ENCODE measurements at regions not wholly inside any gene's neighbourhood (a gene's known extent, or its start where the extent isn't known, plus 50 kb on each side); places are given as distances from the start of the nearest gene placed in this dataset.

DNA sequence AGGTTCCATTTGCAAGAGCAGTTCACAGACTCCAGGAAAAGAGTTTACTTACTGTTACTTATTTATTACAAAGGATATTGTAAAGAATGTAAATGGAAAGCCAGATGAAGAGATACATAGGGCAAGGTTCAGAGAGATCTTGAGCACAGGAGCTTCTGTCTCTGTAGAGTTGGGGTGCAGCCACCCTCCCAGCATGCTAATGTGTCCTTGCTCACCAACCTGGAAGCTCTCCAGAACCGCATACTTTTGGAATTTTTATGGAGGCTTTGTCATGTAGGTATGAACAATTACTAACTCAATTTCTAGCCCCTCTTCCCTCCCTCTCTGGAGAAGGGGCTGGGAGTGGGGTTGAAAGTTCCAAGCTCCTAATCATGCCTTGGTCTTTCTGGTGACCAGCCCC lies 857.2 kb downstream of the RPA4 start:
- Mint-ChIP-seq H3K9me3 (no peaks in the 10 kb centered on the region), H3K36me3 (ENCODE audit: low read depth) (no peaks in the 10 kb centered on the region), H3K4me3 (no peak overlapping the region), H3K27me3 (no peaks in the 10 kb centered on the region), H3K4me1 (no peaks in the 10 kb centered on the region), H3K27ac (no peak overlapping the region)
- ATAC-seq (no peak), DNase-seq (no peak)

DNA sequence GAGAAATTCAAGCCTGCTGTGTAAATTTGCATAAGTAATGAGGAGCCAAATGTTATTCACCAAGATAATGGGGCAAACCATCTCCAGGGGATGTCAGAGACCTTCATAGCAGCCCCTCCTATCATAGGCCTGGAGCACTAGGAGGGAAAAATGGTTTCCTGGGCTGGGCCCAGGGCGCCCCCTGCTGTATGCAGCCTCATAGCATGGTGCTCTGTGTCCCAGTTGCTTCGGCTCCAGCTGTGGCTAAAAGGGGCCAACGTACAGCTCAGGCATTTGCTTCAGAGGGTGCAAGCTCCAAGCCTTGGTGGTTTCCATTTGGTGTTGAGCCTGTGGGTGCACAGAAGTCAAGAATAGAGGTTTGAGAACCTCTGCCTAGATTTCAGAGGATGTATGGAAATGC lies 859.3 kb downstream of the RPA4 start:
- ATAC-seq (no peak), DNase-seq (peak; percentile 15)
- Mint-ChIP-seq H3K9me3 (no peaks in the 10 kb centered on the region), H3K36me3 (ENCODE audit: low read depth) (no peaks in the 10 kb centered on the region), H3K27me3 (no peaks in the 10 kb centered on the region), H3K27ac (no peak overlapping the region), H3K4me1 (no peaks in the 10 kb centered on the region), H3K4me3 (no peak overlapping the region)

DNA sequence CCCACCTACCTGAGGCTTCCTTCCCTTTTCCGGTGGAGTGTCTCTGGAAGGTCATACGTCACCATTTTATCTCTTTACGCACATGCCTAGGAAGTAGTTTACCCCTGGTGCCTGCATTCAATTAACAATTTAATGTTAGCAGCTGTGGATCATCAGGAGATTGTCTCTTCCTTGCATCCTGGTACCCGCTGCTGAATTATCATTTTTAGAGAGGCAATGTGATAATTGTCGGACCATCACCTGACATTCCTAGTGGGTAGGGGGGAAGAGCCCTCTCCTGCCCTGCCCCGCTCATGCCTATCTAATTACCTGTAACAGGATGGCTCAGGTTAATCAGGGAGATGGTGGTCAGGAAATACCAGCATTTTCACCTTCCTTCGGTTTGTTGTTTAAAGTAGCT lies 863.6 kb downstream of the RPA4 start:
- DNase-seq (no peak), ATAC-seq (no peak)
- H3K36me3 Mint-ChIP-seq (ENCODE audit: low read depth): no peaks in the 10 kb centered on the region
- no peak overlapping the region for H3K4me3 Mint-ChIP-seq
- no peaks in the 10 kb centered on the region for H3K9me3 Mint-ChIP-seq
- H3K27ac Mint-ChIP-seq: no peak overlapping the region
- H3K27me3 Mint-ChIP-seq: no peaks in the 10 kb centered on the region
- H3K4me1 Mint-ChIP-seq: no peaks in the 10 kb centered on the region

DNA sequence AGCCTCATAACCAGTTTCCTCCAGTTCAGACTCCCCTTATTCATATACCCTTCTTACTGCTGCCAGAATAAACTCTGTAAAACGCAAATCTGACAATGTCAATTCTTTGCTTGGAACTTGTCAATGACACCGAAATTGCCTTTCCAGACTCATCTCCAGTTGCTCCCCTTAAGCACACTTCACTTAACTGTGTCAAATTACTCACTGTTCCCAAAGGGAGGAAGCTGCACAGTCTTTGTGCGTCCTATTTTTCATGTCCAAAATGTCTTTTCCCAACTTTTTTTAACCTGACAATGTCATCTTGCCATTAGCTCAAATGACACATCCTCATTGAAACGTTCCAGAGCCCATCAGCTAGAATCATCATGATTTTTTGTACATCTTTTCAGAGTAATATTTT lies 867.3 kb downstream of the RPA4 start:
- H3K4me3 Mint-ChIP-seq: no peak overlapping the region
- no peak for DNase-seq
- no peaks in the 10 kb centered on the region for H3K4me1 Mint-ChIP-seq
- no peak overlapping the region for H3K27ac Mint-ChIP-seq
- H3K36me3 Mint-ChIP-seq (ENCODE audit: low read depth): no peaks in the 10 kb centered on the region
- no peaks in the 10 kb centered on the region for H3K9me3 Mint-ChIP-seq
- no peak for ATAC-seq
- H3K27me3 Mint-ChIP-seq: no peaks in the 10 kb centered on the region

DNA sequence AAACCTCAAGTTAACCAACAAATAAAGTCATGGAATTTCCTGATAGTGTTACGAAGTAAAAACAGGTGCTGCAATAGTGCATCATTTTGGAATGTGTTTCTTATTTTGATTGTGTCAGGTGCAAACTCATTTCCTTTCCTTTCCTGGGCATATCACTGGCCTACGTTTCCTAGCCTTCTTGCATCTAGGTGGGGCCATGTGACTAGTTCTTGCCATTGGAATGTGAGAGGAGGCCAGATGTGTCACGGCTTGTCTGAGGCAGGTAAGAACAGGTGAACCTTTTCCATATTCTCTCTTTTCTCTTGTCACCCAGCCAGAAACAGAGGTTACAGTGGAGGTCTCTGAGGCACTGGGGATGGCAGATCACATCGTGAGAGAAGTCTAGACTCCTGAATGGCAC lies 868.0 kb downstream of the RPA4 start:
- H3K9me3 Mint-ChIP-seq: no peaks in the 10 kb centered on the region
- no peaks in the 10 kb centered on the region for H3K27me3 Mint-ChIP-seq
- no peaks in the 10 kb centered on the region for H3K36me3 Mint-ChIP-seq (ENCODE audit: low read depth)
- no peak overlapping the region for H3K27ac Mint-ChIP-seq
- ATAC-seq (no peak), DNase-seq (no peak)
- H3K4me3 Mint-ChIP-seq: no peak overlapping the region
- H3K4me1 Mint-ChIP-seq: no peaks in the 10 kb centered on the region

- Mint-ChIP-seq H3K27me3 (no peaks in the 10 kb centered on the region), H3K4me1 (no peaks in the 10 kb centered on the region), H3K36me3 (ENCODE audit: low read depth) (no peaks in the 10 kb centered on the region), H3K9me3 (no peaks in the 10 kb centered on the region), H3K4me3 (no peak overlapping the region), H3K27ac (no peak overlapping the region)
- DNase-seq (no peak), ATAC-seq (no peak)
These were observed 873.2 kb downstream of the RPA4 start for GRCh38 chrX:97756879-97757278.

DNA sequence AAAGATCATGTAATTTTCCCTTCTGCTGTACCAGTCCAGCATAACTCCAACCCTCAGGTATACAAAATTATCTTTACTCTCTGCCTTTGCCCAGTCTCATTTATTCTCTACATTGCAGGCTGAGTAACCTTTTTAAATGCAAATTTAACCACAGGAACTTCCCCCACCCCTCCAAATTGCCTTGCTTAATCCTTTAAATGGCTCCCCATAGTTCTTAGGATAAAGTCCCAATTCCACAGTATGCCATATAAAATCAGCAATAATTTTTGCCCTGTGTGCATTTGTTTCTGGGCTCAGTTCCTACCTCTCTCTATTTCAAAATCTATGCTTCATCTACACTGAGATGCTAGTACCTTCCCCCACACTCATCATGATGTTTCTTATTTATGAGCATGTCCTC lies 879.7 kb downstream of the RPA4 start:
- ATAC-seq (no peak), DNase-seq (no peak)
- no peaks in the 10 kb centered on the region for H3K4me1 Mint-ChIP-seq
- no peaks in the 10 kb centered on the region for H3K36me3 Mint-ChIP-seq (ENCODE audit: low read depth)
- no peaks in the 10 kb centered on the region for H3K9me3 Mint-ChIP-seq
- no peak overlapping the region for H3K27ac Mint-ChIP-seq
- no peaks in the 10 kb centered on the region for H3K27me3 Mint-ChIP-seq
- H3K4me3 Mint-ChIP-seq: no peak overlapping the region

DNA sequence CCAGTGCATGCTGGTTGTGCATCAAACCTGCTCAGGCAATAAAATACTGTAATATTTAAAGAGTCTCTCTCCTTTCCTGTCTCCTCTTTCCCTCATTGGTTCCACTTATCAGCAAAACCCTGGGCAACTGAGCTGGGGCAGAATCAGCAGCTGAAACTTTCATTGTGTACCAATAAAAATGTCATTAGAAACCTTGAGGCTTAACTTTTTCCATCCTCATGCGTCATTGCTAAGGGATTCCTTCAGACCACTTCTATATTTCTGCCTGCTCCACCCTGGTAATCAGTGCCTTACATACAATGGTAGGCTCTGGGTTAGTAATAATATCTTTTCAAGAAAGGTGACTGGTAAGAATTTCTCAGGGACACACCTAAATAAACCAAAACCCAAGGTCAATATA lies 880.3 kb downstream of the RPA4 start:
- DNase-seq (no peak), ATAC-seq (no peak)
- H3K27me3 Mint-ChIP-seq: no peaks in the 10 kb centered on the region
- H3K27ac Mint-ChIP-seq: no peak overlapping the region
- no peaks in the 10 kb centered on the region for H3K9me3 Mint-ChIP-seq
- H3K4me1 Mint-ChIP-seq: no peaks in the 10 kb centered on the region
- H3K36me3 Mint-ChIP-seq (ENCODE audit: low read depth): no peaks in the 10 kb centered on the region
- H3K4me3 Mint-ChIP-seq: no peak overlapping the region

DNA sequence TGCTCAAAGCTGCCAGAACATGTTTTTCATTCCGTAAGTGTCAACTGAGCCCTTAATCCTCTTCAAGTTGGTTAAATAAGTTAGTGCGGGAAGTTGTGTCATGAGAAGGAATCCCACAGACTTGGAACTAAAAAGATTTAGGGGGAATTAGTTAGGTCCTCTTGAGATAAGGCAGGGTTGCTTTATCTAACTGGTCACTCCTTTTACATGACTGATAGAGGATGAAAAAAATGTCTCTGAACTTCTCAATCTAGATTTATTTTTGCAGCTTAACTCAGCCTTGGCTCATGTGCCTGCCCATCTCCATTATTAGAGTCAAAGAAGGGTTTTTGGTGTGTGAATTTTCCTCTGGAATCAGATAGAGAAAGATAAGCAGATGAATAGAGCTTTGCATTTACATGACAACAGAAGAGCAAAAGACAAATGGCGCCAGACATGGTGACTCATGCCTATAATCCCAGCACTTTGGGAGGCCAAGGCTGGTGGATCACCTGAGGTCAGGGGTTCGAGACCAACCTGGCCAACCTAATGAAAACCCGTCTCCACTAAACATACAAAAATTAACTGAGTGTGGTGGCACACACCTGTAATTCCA lies 882.9 kb downstream of the RPA4 start:
- Mint-ChIP-seq H3K27me3 (no peaks in the 10 kb centered on the region), H3K4me1 (no peaks in the 10 kb centered on the region), H3K9me3 (no peaks in the 10 kb centered on the region), H3K27ac (no peak overlapping the region), H3K4me3 (no peak overlapping the region), H3K36me3 (ENCODE audit: low read depth) (no peaks in the 10 kb centered on the region)
- DNase-seq (no peak), ATAC-seq (no peak)

- H3K36me3 Mint-ChIP-seq (ENCODE audit: low read depth): no peaks in the 10 kb centered on the region
- H3K27ac Mint-ChIP-seq: no peak overlapping the region
- H3K9me3 Mint-ChIP-seq: no peaks in the 10 kb centered on the region
- ATAC-seq (no peak), DNase-seq (no peak)
- H3K4me1 Mint-ChIP-seq: no peaks in the 10 kb centered on the region
- no peak overlapping the region for H3K4me3 Mint-ChIP-seq
- no peaks in the 10 kb centered on the region for H3K27me3 Mint-ChIP-seq
These were observed 903.6 kb downstream of the RPA4 start for GRCh38 chrX:97787311-97787710.

GRCh38 chrX:97787849-97788248 lies 904.1 kb downstream of the RPA4 start:
- DNase-seq (no peak), ATAC-seq (no peak)
- Mint-ChIP-seq H3K9me3 (no peaks in the 10 kb centered on the region), H3K36me3 (ENCODE audit: low read depth) (no peaks in the 10 kb centered on the region), H3K4me3 (no peak overlapping the region), H3K4me1 (no peaks in the 10 kb centered on the region), H3K27me3 (no peaks in the 10 kb centered on the region), H3K27ac (no peak overlapping the region)

GRCh38 chrX:97790850-97791249 lies 907.1 kb downstream of the RPA4 start:
- Mint-ChIP-seq H3K27me3 (no peaks in the 10 kb centered on the region), H3K9me3 (no peaks in the 10 kb centered on the region), H3K36me3 (ENCODE audit: low read depth) (no peaks in the 10 kb centered on the region), H3K4me1 (no peaks in the 10 kb centered on the region), H3K27ac (no peak overlapping the region), H3K4me3 (no peak overlapping the region)
- no peak for ATAC-seq
- DNase-seq: no peak

DNA sequence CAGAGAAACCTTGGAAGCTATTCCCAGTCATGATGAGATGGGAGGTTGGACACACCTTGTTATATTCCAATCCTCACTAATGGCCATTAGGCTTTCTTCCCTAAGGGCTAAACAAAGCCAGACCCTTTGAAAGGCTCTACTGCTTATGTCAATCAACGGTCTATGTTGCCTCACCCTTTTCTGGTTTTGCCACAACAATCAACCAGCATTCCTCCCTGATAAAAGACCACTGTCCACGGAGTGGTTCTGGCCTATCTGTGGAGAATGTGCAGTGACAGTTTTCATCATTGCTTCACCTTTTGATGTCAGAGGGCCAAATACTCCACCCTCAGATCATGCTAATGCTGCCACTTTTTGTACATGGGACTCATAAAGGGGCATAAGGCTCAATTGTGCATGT lies 913.4 kb downstream of the RPA4 start:
- Mint-ChIP-seq H3K4me3 (no peak overlapping the region), H3K36me3 (ENCODE audit: low read depth) (no peaks in the 10 kb centered on the region), H3K4me1 (no peaks in the 10 kb centered on the region), H3K9me3 (no peaks in the 10 kb centered on the region), H3K27me3 (no peaks in the 10 kb centered on the region), H3K27ac (no peak overlapping the region)
- no peak for DNase-seq
- ATAC-seq: no peak

DNA sequence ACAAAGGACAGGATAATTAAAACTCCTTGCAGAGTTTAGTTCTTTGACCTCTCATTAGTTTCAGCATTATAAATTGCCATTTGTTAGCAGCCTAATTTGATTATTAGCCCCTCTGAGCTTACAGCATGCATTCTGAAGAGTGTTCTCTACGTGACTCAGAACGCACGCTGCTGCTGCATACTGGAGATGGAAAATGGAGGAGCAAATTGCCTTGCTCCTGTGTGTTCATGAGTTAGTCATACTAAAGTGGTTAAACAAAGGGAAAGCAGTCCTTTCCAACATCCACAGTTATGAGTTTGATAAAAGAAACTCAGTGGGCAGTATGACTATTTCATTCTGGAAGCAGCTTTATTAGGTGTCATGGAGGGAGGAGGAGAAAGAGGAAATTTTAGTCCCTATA lies 922.5 kb downstream of the RPA4 start:
- no peak for DNase-seq
- ATAC-seq: no peak

GRCh38 chrX:97806946-97807345 lies 923.2 kb downstream of the RPA4 start:
- Mint-ChIP-seq H3K27ac (no peak overlapping the region), H3K9me3 (no peaks in the 10 kb centered on the region), H3K36me3 (ENCODE audit: low read depth) (no peaks in the 10 kb centered on the region), H3K27me3 (no peaks in the 10 kb centered on the region), H3K4me1 (no peaks in the 10 kb centered on the region), H3K4me3 (no peak overlapping the region)
- DNase-seq (no peak), ATAC-seq (no peak)

More for the DNA sequence above, 922.5 kb downstream of the RPA4 start:
- no peak overlapping the region for H3K4me3 Mint-ChIP-seq
- H3K27ac Mint-ChIP-seq: no peak overlapping the region
- H3K9me3 Mint-ChIP-seq: no peaks in the 10 kb centered on the region
- H3K36me3 Mint-ChIP-seq (ENCODE audit: low read depth): no peaks in the 10 kb centered on the region
- H3K27me3 Mint-ChIP-seq: no peaks in the 10 kb centered on the region
- H3K4me1 Mint-ChIP-seq: no peaks in the 10 kb centered on the region

GRCh38 chrX:97820170-97820569 lies 936.5 kb downstream of the RPA4 start:
- Mint-ChIP-seq H3K4me3 (no peak overlapping the region), H3K27ac (no peak overlapping the region), H3K27me3 (no peaks in the 10 kb centered on the region), H3K36me3 (ENCODE audit: low read depth) (no peaks in the 10 kb centered on the region), H3K4me1 (no peaks in the 10 kb centered on the region), H3K9me3 (no peaks in the 10 kb centered on the region)
- ATAC-seq: no peak
- DNase-seq: no peak

All from activated naive CD8-positive, alpha-beta T cell treated with anti-CD3 and anti-CD28 coated beads, Interleukin-2, amount 50 U/mL, for 24 hours (primary cell).